ENCODE measurements at regions not wholly inside any gene's neighbourhood (a gene's known extent, or its start where the extent isn't known, plus 50 kb on each side); places are given as distances from the start of the nearest gene placed in this dataset.

DNA sequence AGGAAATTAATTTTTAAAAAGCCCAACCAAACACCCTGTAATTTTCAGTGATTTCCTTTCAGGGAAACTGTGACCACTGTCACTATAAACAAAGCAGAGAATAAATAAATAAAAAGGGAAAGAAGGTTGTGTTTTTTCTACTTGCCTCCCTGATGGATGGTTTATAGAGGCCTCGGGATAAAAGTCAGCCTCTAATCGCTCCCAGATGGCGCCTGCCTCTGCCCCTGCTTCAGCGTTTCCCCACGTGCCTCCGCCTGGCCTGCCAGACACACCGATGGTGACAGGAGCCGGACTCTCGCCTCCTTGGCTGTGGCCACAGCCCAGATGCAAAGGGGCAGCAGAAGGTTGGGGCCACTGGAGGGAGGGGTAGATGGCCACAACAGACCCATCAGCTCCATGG, 327.7 kb downstream of the CDC5L start:
- no peak for DNase-seq (ENCODE audit: low spot score)

- no peak for DNase-seq (ENCODE audit: low spot score)
Observed at GRCh38 chr6:44715925-44716324, 328.4 kb downstream of the CDC5L start.

GRCh38 chr6:44717431-44717830, 329.9 kb downstream of the CDC5L start:
- DNase-seq (ENCODE audit: low spot score) = no peak

DNA sequence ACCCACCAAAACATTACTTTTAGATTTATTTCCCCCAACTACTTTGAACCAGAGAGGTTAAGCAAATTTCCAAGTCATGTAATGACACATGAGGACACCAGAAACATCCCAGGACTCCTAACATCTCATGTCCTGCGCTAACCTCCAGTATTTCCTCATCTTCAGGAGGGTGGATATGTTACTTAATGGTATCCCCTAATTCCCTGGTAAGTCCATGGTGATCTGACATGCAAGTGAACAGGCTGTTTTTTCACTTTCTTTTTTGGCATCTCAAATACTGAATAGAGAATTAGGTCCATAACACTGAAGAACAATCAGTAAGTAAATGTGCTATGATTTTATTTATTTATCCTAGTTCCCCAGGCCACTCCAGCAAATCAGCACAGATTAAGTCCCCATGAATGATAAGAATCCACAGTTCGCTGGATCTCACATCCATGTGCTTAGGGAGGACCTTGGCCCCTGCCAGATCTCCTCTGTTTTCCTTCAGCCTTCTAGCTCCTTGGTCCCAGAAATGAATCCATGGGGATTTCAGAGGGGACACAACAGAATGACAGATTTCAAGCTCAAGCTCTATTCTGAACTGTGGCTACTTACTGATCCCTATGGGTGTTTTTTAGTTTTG, 334.6 kb downstream of the CDC5L start:
- no peak for DNase-seq (ENCODE audit: low spot score)

DNA sequence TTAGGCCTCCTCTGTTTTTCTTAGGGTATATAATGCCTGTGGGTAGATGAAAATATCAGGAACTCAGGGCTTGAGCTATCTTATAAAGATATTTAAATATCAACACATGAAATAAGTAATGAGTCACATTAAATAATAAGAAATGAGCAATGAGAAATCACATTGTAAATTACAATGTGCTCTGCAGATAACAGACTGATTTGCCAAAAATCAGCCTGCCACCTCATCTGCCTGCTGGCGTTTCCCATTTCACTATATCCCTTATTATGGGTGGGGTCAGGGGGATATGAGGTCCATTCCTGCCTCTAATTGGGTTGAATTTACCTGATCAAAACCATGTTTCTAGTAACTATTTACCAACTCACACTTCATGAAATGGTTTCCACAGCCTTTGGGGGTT, 335.2 kb downstream of the CDC5L start:
- no peak for DNase-seq (ENCODE audit: low spot score)

GRCh38 chr6:44723439-44724197, 336.1 kb downstream of the CDC5L start:
- DNase-seq (ENCODE audit: low spot score) = no peak

- DNase-seq (ENCODE audit: low spot score) = no peak
Observed at GRCh38 chr6:44725070-44725469, 337.6 kb downstream of the CDC5L start.

DNA sequence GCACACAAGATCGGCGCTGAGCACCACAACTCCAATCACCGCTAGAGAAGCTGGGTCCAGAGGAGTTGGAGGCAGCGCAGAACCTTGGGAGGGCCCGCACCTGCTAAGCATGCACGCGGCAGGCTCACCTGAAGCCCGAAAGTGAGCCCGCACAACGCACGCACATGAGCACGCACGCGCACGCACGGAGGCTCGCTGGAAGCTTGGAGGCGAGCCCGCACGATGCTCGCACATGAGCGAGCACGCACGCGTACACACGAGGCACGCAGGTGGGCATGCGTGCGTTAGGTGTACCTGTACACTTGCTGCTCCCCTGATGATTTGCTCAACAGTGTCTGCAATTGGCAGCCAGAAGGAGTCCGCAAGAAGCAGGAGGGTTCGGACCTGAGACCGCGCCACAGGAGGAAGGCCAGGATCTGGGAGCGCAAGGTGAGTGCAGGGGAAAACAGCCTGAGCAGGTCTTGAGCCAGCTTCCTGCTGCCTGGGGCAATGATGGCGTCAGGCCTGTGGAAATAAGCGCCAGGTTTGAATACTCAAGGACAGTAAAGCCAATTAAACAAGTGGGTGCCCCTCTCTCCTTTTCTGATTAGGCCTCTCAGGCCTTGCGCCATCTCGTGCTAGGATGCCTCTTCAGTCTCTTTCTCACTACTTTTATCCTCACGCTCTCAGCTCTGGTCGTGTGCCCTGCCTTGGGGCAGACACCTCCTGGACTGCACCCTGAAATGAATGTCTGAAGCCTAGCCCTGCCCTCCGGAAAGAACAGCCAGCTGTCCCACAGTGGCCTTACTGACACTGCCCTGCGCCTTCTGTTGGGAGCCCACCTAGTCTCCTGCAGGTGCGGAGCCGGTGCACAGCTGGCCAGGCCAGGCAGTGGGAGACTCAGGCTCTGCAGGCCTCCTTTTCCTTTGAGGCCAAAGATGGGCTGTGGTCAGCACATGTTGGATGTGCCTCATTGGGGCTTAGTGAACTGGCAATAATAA, 340.4 kb downstream of the CDC5L start:
- DNase-seq (ENCODE audit: low spot score) = no peak

GRCh38 chr6:44730771-44731391, 343.4 kb downstream of the CDC5L start:
- peak; percentile 87 for DNase-seq (ENCODE audit: low spot score)

DNA sequence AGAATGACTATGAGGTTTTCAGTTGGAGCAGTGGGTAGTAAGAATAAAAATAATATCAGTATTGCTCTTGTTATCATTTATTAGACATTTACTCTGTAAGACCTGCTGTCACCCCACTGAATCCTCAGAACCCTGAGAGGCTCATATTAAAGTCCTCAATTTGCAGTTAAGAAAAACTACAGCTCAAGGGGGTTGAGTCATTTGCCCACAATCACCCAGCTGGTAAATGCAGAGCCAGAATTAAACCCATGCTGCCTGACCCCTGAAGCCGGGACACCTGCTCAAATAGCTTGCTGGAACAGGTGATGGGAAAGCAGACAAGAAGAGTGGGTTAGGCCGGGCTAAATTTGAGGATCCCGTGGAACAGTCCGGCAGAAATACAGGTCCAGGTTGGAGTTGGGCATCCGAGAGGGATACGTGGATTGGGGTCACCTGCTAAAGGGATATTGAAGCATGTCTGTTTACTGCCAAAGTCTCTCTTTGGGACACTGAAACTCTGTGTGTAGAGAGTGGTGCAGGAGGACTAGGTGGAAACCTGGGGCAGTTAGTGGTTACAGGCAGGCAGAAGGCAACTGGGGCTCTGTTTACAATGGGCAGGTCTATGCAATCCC, 344.1 kb downstream of the CDC5L start:
- no peak for DNase-seq (ENCODE audit: low spot score)

GRCh38 chr6:44732243-44732642, 344.7 kb downstream of the CDC5L start:
- no peak for DNase-seq (ENCODE audit: low spot score)

- no peak for DNase-seq (ENCODE audit: low spot score)
Observed at GRCh38 chr6:44733126-44733525, 345.6 kb downstream of the CDC5L start.

DNA sequence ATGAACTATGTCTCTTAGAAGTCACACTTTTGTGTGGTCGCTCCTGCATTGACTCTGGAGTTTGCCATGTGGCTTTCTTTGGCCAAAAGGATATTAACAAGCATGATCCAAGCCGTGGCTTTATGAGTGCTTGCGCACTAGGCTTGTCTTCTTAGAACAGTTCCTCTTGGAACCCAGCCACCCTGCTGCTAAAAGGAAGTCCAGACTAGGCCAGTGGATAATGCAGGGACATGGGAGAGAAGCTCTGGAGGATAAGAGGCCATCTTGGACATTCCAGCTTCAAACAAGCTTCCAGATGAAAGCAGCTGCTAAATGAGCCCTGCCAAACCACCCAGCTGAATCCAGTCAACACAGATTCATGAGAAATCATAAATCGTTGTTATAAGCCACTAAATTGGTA, 346.4 kb downstream of the CDC5L start:
- DNase-seq (ENCODE audit: low spot score) = no peak

DNA sequence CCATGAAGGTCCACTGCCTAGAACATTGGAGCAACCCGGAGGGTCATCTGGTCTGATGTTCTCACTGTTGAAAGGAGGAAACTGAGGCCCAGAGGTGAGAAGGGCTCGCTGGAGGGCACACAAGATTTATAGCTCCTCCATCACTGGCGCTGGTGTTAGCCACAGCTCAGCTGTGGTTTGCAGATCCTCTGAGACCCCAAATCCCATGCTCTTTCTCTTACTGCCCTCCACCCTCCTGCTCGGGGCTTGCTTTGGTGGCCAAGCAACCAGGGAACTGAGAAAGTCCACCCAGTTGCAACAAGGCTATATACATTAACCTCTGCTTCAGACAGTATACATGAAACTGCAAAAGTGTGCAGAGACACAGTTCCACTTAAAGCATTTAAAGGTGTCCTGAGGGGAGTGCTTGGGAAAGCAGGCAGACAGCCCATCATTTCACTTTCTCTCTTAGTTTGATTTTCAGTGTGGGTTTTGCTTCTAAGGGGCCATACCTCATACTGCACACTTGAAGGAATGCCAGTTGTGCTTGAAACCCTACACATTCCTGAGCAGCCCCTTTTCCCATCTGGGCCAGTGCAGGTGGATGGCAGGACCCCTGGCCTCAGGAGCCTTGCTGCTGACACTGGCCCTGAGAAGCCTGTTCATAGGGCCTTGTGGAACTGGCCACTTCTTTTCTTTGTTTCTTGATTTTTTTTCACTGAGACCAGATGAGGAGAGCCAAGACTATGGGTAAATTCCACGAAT, 347.6 kb downstream of the CDC5L start:
- DNase-seq (ENCODE audit: low spot score) = no peak

GRCh38 chr6:44735630-44735963, 348.1 kb downstream of the CDC5L start:
- no peak for DNase-seq (ENCODE audit: low spot score)

GRCh38 chr6:44737341-44737740, 349.8 kb downstream of the CDC5L start:
- DNase-seq (ENCODE audit: low spot score) = no peak

- DNase-seq (ENCODE audit: low spot score) = no peak
Observed at GRCh38 chr6:44737829-44738528, 350.5 kb downstream of the CDC5L start.

GRCh38 chr6:44738601-44739146, 351.2 kb downstream of the CDC5L start:
- no peak for DNase-seq (ENCODE audit: low spot score)

- no peak for DNase-seq (ENCODE audit: low spot score)
Observed at GRCh38 chr6:44739181-44739580, 351.7 kb downstream of the CDC5L start.

GRCh38 chr6:44740566-44741120, 353.1 kb downstream of the CDC5L start:
- no peak for DNase-seq (ENCODE audit: low spot score)
